Keratinocyte (primary cell): ENCODE measurements at regions not wholly inside any gene's neighbourhood (a gene's known extent, or its start where the extent isn't known, plus 50 kb on each side); places are given as distances from the start of the nearest gene placed in this dataset.

Source experiments
- DNase-seq: peaks from one replicate; pipeline ENCODE4 v3.0.0-alpha.2; 2011; ENCODE audit warnings: low read depth, missing footprints, low spot score
- FAIRE-seq: peaks from 2 replicates; lab custom pipeline; 2011; peaks lifted over from hg19 to GRCh38; lab: Jason Lieb, UNC
- H2AFZ ChIP-seq: 2 replicates; pipeline ENCODE4 v1.6.0; 2012; ENCODE audit warnings: low read length, control low read depth, inconsistent platforms; ENCODE audit not compliant: control insufficient read depth
- H3K27ac ChIP-seq: 2 replicates; pipeline ENCODE4 v1.5.1; 2011; ENCODE audit warnings: low read length; ENCODE audit not compliant: control insufficient read depth, insufficient read depth
- H3K27me3 ChIP-seq: 3 replicates; pipeline ENCODE4 v1.6.0; 2011; ENCODE audit warnings: low read length; ENCODE audit not compliant: control insufficient read depth, insufficient read depth; ENCODE audit errors: extremely low read depth
- H3K36me3 ChIP-seq, 2 experiments: 2 replicates in 1 of 2; 3 replicates in 1 of 2; pipeline ENCODE4 v1.5.1; 2011; ENCODE audit warnings: low read length in 2 of 2, mild to moderate bottlenecking in 1 of 2; ENCODE audit not compliant: control insufficient read depth in 2 of 2, insufficient read depth in 2 of 2; ENCODE audit errors: extremely low read depth in 1 of 2
- H3K4me1 ChIP-seq: 3 replicates; pipeline ENCODE4 v1.5.1; 2011; ENCODE audit warnings: low read length; ENCODE audit not compliant: control insufficient read depth, insufficient read depth; ENCODE audit errors: extremely low read depth
- H3K4me2 ChIP-seq: 3 replicates; pipeline ENCODE4 v1.6.0; 2011; ENCODE audit warnings: low read depth, low read length; ENCODE audit not compliant: control insufficient read depth, insufficient read depth; ENCODE audit errors: extremely low read depth
- H3K4me3 ChIP-seq, 3 experiments: fragments of 200-600 bp in 1 of 3; sonication (generic) in 1 of 3; 2 replicates in 2 of 3; 3 replicates in 1 of 3; pipeline ENCODE4 v1.5.1; 2011 to 2016; ENCODE audit warnings: low read length in 3 of 3, mild to moderate bottlenecking in 3 of 3, control low read depth in 2 of 3, inconsistent platforms in 1 of 3, low read depth in 1 of 3, mixed read lengths in 1 of 3, mixed run types in 1 of 3, moderate library complexity in 1 of 3; ENCODE audit not compliant: control insufficient read depth in 2 of 3, insufficient read depth in 2 of 3; ENCODE audit errors: extremely low read depth in 1 of 3
- H3K79me2 ChIP-seq: 2 replicates; pipeline ENCODE4 v1.6.0; 2012; ENCODE audit warnings: low read length; ENCODE audit not compliant: control insufficient read depth, insufficient read depth
- H3K9ac ChIP-seq: 3 replicates; pipeline ENCODE4 v1.6.0; 2011; ENCODE audit warnings: low read length; ENCODE audit not compliant: control insufficient read depth, insufficient read depth; ENCODE audit errors: extremely low read depth
- H3K9me1 ChIP-seq: 3 replicates; pipeline ENCODE4 v1.6.0; 2011; ENCODE audit warnings: low read length; ENCODE audit not compliant: control insufficient read depth, insufficient read depth; ENCODE audit errors: extremely low read depth
- H3K9me3 ChIP-seq: 2 replicates; pipeline ENCODE4 v1.5.1; 2012; ENCODE audit warnings: low read depth, low read length; ENCODE audit not compliant: control insufficient read depth
- H4K20me1 ChIP-seq: 3 replicates; pipeline ENCODE4 v1.6.0; 2011; ENCODE audit warnings: low read length; ENCODE audit not compliant: control insufficient read depth, insufficient read depth; ENCODE audit errors: extremely low read depth
- CTCF ChIP-seq, 3 experiments: IDR thresholded peaks in 1 of 3; conservative IDR thresholded peaks in 1 of 3; optimal IDR thresholded peaks in 1 of 3; 2 replicates in 2 of 3; 3 replicates in 1 of 3; pipeline versions ENCODE3 to v1.5.1; 2011; ENCODE audit warnings: low read length in 3 of 3, mild to moderate bottlenecking in 3 of 3, moderate library complexity in 2 of 3, control low read depth in 1 of 3, inconsistent platforms in 1 of 3; ENCODE audit not compliant: insufficient read depth in 2 of 3; ENCODE audit errors: extremely low read depth in 1 of 3
- EZH2 ChIP-seq: IDR thresholded peaks from one replicate; pipeline ENCODE4 v1.6.1; 2012; ENCODE audit warnings: inconsistent platforms, mild to moderate bottlenecking, low read length, moderate library complexity
- dilution Hi-C: fragments of 300-500 bp; cut with MboI; formaldehyde crosslinking; loops from one replicate; pipeline ENCODE4 v1.7.0; 2020; ENCODE audit warnings: low sequenced_read_pairs; ENCODE audit not compliant: extremely low pct_ligation_motif_present

- no peak for DNase-seq
- H4K20me1 ChIP-seq: no peaks in the 10 kb centered on the region
- no peak for TF ChIP-seq EZH2
- TF ChIP-seq CTCF (optimal IDR thresholded peaks at IDR 0.05 in 1 of 3, IDR thresholded peaks at IDR 0.05 in 1 of 3, conservative IDR thresholded peaks at IDR 0.05 in 1 of 3; ENCODE audit: extremely low read depth in 1 of 3, insufficient read depth in 2 of 3, low read length in 3 of 3): no peak
- dilution Hi-C loops: no loop called here
- no peak for FAIRE-seq
- no peaks in the 10 kb centered on the region for H3K9me3 ChIP-seq
- H3K27ac ChIP-seq: no peak overlapping the region
- no peaks in the 10 kb centered on the region for H3K27me3 ChIP-seq
- no peaks in the 10 kb centered on the region for H3K9me1 ChIP-seq
- H3K9ac ChIP-seq: no peak overlapping the region
- no peak overlapping the region for H3K4me3 ChIP-seq
- H3K79me2 ChIP-seq: no peaks in the 10 kb centered on the region
- no peak overlapping the region for H3K4me2 ChIP-seq
- no peaks in the 10 kb centered on the region for H3K4me1 ChIP-seq
- no peak overlapping the region for H2AFZ ChIP-seq
- no peaks in the 10 kb centered on the region for H3K36me3 ChIP-seq
Observed at GRCh38 chr10:65149878-65150277, 1628.7 kb downstream of the REEP3 start.

- FAIRE-seq (no peak), DNase-seq (no peak)
- Histone ChIP-seq H3K4me1 (no peaks in the 10 kb centered on the region), H3K9ac (no peak overlapping the region), H2AFZ (no peak overlapping the region), H3K27me3 (no peaks in the 10 kb centered on the region), H3K4me2 (no peak overlapping the region), H3K27ac (no peak overlapping the region), H3K79me2 (no peaks in the 10 kb centered on the region), H3K9me1 (no peaks in the 10 kb centered on the region), H4K20me1 (no peaks in the 10 kb centered on the region), H3K4me3 (no peak overlapping the region), H3K36me3 (no peaks in the 10 kb centered on the region), H3K9me3 (no peaks in the 10 kb centered on the region)
- dilution Hi-C loops: no loop called here
- TF ChIP-seq EZH2 (no peak), CTCF (optimal IDR thresholded peaks at IDR 0.05 in 1 of 3, IDR thresholded peaks at IDR 0.05 in 1 of 3, conservative IDR thresholded peaks at IDR 0.05 in 1 of 3; ENCODE audit: extremely low read depth in 1 of 3, insufficient read depth in 2 of 3, low read length in 3 of 3) (no peak)
Observed at GRCh38 chr10:65166272-65166671, 1645.1 kb downstream of the REEP3 start.
